ENCODE measurements at regions not wholly inside any gene's neighbourhood (a gene's known extent, or its start where the extent isn't known, plus 50 kb on each side); places are given as distances from the start of the nearest gene placed in this dataset.
A peak's percentile ranks its signal among the peaks of the same experiment; 100 is the strongest.
"Not testable (repeated sequence)": the region's sequence is repeated elsewhere in the genome, so short reads cannot be mapped to it uniquely, and the experiment has no call there.

DNA sequence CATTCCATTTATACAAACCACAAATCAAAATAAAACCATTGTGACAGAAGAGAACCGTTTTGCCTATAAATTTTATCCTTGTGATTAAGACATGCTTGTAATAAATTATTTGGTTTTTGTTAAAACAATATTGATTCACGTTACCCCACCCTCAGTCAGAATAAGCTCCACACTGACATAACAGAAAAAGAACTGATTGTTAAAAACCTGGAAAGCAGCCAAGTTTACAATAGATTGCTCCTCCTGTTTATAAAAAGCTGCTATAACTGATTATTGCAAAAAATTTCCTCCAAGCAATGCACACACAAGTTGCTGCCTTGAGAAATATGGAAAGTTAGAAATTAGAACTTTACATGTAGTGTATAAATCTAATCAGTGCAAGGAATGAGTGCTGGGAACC lies 263.5 kb downstream of the SETD4 start:
- no peak for DNase-seq

DNA sequence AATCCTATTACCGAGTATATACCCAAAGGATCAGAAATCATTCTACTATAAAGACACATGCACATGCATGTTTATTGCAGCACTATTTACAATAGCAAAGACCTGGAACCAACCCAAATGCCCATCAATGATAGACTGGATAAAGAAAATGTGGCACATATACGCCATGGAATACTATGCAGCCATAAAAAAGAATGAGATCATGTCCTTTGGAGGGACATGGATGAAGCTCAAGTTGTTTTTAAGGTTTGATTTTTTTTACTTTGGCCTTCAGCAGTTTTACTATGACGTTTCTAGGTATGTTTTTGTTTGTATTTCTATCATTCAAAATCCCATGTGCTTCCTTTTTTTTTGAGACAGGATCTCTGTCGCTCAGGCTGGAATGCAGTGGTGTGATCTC lies 265.8 kb downstream of the SETD4 start:
- DNase-seq: not testable (repeated sequence)

DNA sequence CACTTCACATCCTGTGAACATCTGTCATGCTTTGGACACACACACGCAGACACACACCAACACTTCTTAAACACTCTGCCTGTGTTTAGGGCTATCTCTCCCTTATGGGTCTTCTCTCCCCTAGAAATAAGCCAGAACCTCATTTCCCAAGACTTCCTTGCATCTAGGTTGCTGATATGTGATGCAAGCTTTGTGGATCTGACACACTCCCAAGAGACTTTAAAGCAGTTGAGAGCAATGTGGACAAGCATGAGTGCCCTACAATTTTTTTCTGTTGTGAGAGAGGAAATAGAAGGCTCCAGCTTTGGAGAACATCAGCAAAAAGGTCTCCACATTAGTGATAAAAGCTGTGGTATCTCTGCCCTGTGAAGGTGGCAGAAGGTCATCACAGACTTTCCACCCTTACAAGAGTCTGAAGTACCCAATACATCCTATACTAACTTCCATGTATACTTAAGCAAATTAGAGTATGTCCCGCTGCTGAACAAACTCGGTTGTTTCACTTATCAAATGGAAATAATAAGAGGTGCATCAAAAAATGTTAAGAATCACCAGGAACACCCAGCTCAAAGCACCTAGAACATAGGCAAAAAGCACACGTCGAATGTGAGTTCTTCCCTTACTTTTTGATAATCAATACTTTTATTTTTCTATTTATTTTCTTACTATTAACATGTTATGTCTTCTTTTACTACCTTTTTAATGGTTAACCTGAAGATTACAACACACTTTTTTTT lies 267.6 kb downstream of the SETD4 start:
- DNase-seq: no peak

DNA sequence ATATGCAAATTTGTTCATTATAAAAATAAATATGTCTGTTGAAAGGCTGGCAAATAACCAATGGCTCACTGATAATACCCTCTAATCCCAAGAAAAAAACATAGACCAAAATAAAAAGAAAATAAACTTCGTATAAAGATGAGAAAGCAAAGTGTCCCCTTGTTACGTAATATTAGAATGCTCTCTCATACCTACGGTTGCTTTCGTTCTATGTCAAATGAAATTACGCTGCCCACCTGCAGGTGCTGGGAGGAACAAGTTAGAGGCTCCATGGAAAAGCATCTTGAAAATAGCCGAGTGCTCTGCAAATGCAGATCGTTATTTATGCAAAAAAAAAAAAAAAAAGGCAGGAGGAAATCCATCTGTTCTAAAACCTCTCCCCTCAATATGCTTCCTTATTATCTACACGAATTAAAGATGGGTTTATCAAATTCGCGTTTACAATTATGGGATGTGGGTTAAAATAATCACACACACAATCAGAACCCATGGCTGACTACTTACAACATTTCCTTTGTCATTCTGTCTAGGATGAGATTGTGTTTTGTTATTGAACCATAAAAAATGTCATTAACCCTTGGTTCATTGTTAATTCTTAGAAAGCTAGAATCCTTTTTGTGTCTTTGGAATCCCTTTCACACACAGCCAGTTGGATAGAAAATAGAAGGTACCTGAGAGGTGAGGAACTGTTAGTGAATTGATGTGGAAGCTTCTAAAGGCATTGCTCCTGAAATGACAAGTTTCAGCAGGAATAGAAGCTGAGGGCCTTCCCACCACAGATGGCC lies 268.6 kb downstream of the SETD4 start:
- no peak for DNase-seq

DNA sequence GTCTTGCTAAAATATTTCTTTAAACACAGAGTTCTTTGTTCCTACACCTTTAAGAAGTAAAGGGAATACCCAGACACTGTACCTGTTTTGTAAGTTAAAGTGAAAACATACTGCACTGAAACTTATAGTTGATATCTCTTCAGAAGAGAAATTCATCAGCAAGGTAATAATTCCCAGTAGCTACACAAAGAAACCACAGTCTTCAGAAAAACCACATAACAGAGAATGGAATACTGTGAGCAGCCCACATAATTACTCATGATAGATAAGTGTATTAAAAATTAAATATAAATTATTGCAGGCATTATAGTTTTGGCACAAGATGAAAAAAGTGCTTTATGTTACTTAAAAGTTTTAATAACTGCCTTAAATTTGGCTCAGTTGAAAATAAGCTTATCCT lies 276.6 kb downstream of the SETD4 start:
- no peak for DNase-seq

DNA sequence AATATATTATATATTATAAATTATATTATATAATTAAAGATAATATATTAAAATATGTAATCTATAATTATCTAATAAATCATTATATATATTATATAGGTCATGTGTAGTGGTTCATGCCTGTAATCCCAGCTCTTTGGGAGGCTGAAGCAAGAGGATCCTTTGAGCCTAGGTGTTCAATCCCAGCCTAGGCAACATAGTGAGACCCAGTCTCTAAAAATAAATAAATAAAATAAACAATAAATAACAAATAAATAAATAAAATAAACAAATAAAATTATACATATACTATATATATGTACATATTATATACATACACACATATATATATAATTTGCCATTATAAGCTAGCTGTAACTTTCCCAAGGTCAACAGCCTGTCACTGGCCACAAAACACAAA lies 277.7 kb downstream of the SETD4 start:
- no peak for DNase-seq

- DNase-seq: no peak
Measured at GRCh38 chr21:35780983-35781382, 279.3 kb downstream of the SETD4 start.

GRCh38 chr21:35779690-35780570 lies 280.4 kb downstream of the SETD4 start:
- no peak for DNase-seq

DNA sequence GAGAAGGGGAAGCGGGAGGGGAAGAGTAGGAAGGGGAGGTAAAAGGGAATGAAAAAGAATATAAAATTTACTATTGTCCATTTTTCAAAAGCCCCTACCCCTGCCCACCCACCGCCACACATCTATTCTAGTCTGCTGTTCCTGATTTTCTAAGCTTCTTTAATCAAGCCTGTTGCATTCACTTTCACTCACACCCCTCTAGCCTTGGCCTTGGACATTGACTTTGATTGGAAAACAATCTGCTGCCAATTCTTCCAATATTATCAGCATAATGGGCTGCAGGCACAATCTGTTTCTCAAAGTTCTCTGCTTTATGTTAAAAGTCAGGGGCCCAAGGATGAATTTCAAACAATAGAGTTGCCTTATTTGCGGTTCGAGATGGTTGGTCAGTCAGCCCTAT lies 281.2 kb downstream of the SETD4 start:
- no peak for DNase-seq

- DNase-seq: no peak
Measured at GRCh38 chr21:35777081-35777480, 283.2 kb downstream of the SETD4 start.

- no peak for DNase-seq
Measured at GRCh38 chr21:35775778-35776544, 284.4 kb downstream of the SETD4 start.

- no peak for DNase-seq
Measured at GRCh38 chr21:35770101-35770945, 290.0 kb downstream of the SETD4 start.

DNA sequence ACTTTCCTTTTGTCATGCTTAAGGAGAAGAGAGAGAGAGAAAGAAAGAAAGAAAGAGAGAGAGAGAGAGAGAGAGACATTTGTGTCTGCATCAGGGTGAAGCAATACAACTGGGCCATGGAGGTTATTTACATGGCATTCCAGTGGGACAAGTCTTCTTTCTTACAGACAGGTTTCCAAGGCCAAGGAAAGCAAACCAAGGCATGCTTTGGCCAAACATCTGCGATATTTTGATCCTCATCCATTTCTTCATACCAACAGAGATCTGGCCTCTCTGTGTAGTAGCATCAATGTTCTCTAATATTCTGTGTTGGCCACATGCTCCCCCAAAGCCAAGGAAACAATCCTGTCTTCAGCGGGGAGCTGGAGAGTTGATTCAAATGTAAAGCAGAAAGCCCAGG lies 292.1 kb downstream of the SETD4 start:
- no peak for DNase-seq

DNA sequence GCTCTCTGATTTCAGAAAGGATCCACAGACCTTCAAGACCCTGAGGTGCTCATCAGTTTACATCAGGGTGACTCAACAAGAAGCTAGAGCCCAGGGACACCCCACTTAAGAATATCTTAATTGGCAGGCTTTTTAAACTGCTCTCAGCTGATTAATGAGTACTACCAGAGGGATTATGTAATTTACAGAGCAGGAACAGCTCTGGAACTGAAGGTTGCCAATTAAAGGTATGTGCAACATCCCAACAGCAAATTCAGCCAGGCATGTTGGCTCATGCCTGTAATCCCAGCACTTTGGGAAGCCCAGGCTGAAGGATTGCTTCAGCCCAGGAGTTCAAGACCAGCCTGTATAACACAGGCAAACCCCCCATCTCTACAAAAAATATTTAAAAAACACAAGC lies 295.7 kb downstream of the SETD4 start:
- no peak for DNase-seq

GRCh38 chr21:35764077-35764476 lies 296.2 kb downstream of the SETD4 start:
- DNase-seq: no peak

- DNase-seq: no peak
Measured at GRCh38 chr21:35754583-35754982, 305.7 kb downstream of the SETD4 start.

DNA sequence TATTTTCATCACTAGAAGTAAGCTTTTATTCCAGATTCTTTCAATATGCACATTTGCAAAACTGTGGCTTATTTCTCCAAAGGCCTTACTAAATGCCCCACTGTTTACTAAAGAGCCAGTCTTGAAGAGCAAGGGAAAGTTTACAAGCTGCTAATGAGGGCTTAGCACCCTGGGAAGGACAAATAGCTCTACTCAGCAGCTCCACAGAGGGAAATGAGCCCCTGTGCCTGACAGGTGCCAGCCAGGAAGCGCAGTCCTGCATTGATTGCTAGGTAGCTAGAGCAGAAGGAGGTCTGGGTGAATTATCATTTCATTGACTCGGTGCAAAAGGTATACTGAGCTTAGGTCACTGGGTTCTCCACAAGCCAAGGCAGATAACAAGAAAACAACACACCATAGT lies 307.0 kb downstream of the SETD4 start:
- DNase-seq: no peak

DNA sequence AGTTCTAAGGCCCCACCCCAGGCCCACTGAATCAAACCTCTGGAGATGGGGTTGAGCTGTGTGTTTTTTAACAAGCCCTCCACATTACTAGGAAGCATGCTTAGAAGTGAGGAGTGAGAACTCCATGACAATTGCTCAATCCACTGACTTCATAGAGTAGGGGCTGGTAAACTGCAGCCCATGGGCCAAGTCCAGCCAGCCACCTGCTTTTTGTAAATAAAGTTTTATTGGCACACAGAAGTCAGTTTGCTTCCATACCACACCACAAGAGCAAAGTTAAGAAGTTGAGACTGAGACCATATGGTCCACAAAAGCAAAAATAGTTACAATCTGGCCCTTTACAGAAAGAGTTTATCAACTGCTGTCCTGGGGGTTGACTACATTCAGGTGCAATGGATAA lies 309.2 kb downstream of the SETD4 start:
- no peak for DNase-seq

DNA sequence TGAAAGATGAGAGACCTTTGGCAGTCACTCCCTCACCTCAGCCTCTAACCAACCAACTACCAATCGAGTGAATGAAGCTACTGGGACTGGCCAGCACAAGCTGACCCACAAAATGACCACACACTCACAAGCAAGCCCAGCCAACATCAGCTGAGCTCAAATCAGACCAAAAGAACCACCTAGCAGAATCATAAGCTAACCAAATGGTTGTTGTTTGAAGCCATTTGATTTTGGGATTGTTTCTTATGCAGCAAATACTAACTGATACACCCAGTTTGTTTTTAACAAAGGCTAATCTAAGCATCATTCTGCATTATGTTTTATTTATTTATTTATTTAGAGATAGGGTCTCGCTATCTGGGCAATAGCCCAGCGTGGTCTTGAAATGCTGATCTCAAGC lies 310.4 kb downstream of the SETD4 start:
- DNase-seq: no peak

DNA sequence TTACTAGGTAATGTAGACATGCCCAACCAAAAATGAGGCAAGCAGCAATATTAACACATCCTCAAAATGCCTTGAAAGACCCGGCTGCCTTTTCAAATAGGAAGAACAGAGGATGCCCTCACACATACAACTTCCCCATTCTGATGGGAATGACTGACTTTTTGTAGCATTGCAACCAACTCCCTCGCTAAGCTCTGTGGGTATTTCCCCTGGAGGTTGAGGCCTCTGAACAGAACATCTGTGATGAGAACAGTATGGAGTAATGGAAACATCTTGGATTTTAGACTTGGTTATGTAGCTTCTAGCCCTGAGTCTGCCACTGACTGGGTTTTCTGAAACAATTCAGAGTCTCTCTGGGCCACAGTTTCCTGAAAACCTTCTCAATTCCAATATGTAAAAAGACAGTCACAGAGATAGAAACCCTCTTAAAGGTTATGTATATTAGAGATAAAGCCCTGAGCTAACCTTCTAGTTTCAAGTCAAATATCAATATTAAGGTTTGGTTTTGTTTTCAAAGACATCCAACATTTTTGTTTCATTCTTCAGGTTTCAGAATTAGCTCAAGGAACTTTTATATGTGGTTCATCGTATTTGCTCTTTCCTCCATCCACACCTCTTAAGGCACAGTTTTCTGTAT lies 311.5 kb downstream of the SETD4 start:
- peak; percentile 69 to 87 (median 78) for DNase-seq

GRCh38 chr21:35743571-35743970 lies 316.8 kb downstream of the SETD4 start:
- DNase-seq: no peak
